Stimulated activated CD4-positive, alpha-beta T cell treated with anti-CD3 and anti-CD28 coated beads, Interleukin-2, amount 100 ng/mL, for 48 hours (primary cell): ENCODE measurements at regions not wholly inside any gene's neighbourhood (a gene's known extent, or its start where the extent isn't known, plus 50 kb on each side); places are given as distances from the start of the nearest gene placed in this dataset.
"Not testable (repeated sequence)": the region's sequence is repeated elsewhere in the genome, so short reads cannot be mapped to it uniquely, and the experiment has no call there.

Experiments
- DNase-seq, 2 donors: peaks; one replicate each; pipeline ENCODE4 v3.0.0-alpha.2; 2020

DNA sequence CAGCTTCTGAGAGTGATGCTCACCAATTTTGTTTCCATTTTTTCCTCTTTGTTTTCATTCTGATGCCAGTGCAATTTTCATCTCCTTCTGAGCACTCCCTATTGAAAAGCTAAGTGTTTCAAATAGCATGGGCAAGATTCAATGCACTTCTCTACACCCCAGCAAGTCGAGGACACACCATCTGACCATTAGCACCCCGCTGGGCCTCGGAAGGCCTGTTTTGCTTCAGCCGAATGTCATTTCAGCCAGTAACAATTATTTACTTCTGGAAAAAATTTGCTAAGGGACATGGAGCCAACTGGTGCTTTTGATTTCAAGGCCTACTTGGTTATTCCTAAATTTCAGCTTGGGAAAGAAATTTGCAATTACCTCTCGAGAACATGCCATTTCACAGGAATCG lies 392.4 kb downstream of the RNF144A start:
- no peak for DNase-seq

DNA sequence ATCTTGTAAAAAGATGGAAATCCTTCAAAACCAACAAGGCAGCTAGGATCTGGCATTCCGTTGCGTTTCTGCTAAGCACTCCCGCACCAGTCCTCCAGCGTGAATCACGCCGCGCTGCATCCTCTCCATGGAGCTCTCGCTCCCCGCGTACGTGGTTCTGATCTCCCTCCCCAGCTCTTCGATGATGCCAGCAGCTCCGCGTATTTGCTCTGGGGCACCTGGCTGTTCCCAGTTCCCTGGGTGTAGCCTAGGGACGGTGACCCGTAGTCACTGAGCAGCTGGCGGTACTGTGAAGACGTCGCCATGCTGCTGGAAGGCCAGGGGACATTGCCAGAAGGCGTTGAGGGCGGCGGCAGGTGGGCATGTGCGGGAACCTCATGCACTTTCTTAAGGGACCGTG lies 407.5 kb downstream of the RNF144A start:
- no peak for DNase-seq

GRCh38 chr2:7325186-7325585 lies 408.0 kb downstream of the RNF144A start:
- no peak for DNase-seq

DNA sequence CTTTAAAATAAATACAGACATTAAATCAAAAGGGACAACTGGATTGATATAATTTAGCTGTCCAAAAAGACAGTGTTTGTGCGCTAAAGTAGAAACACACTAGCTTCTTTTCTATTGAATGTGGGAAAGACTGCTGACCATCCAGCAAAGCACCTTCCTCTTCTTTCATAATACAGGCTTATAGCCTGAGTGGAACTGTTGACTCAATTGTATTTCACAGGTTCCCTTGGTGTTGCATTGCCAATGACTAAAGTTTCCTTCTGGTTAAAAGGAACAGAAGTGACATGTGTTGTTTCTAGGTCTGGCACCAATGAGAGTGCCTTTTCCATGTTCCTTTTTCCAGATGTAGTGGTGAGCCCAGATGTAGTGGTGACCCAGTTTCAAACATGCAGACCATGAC lies 412.3 kb downstream of the RNF144A start:
- DNase-seq = no peak

GRCh38 chr2:7333189-7333765 lies 416.1 kb downstream of the RNF144A start:
- DNase-seq = no peak

DNA sequence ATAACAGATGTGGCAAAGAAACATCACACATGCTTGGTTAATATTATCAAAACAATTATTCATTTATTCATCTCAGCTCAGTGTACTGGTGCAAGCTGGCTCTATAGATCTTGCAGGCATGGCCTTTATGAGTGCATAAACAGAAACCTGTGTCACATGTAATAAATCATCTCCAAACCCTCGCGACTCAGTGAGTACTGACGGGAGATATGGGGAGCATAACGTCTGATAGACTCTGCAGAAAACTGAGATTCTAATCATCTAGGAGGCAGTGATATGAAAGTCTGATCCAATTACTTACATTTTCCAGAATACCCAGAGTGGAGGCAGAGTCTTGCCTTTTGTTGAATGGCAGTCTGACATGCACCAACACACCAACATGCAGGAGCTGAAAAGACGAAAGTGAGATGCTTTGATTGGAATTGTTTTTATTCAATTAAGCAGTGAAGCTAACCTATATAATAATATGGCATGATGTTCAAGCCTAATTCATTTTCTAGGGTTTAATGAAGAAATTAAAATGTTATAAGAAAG lies 416.8 kb downstream of the RNF144A start:
- DNase-seq = no peak

- DNase-seq = no peak
These were observed 421.7 kb downstream of the RNF144A start for GRCh38 chr2:7338961-7339360.

DNA sequence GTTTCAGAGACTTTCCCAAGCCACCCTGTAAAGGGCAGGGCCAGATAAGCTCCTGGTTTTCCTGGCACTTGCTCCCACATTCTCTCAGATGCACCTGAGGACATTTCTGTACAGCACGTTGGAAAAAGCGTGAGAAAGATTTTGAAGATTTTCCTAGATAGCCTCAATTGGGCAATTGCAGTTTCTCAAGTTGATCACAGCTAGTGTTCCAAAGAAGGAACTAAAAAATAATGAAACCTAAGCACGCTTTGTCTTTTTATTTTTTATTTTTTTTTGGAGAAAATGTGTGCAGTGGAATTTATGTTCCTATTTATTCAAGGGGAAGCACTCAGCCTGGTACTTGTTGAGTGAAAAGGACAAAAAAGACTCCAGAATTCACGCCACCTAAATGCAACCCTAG lies 429.1 kb downstream of the RNF144A start:
- no peak for DNase-seq

- DNase-seq = no peak
These were observed 431.5 kb downstream of the RNF144A start for GRCh38 chr2:7348761-7349160.

DNA sequence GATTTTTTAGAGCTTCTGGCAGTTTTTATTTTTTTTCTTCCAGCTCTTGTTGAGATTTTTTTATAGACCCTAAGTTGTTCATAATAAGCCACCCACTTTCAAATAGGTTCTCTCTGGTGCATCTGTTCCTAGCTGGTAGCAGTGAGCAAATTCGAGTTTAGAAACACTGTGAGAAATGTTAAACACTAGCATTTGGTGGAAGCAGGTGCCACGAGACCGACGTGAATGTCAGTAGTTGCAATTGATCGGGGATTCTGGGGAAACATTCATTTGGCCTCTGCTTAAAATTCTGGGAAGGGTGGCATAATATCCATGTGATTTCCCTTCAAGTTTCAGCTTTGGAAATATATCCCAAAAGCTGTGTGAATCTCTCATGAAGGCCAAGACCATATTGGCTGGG lies 435.0 kb downstream of the RNF144A start:
- DNase-seq = no peak

DNA sequence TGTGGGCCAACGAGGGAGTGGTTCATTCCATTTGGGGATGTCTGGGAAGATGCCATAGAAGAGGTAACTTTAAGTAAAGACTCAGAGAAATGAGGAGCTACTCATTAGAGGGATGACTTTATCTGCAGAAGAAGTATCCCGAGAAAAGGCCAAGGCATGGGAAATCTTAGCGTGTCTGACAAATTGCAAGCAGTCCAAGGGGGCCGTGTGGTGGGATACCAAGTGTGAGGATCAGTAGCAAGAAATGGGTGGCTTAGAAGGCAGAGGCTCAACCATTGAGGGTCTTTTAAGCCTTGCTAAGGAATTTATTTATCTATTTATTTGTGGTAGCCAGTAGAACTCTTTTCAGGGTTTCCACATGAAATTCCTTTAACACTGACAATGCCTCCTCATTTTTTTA lies 436.4 kb downstream of the RNF144A start:
- DNase-seq = no peak

DNA sequence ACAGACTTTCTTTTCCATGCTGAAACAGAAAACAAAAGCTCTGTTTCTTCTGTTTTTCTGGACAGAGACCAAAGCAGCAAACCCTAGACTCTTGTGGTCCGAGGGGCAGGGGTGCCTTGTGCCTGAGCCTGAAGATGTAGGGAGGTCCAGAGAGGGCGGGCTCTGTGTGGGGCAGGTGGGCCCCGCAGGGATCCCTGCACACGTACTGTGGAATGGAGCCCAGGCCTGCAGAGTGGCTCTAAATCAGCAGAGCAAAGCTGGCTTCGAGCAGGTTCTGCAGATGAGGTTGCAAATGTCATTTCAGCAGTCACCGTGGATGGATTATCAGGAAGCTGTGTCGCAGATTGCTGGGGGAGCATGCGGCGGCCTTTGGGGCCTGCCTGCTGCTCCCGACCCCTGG lies 438.6 kb downstream of the RNF144A start:
- no peak for DNase-seq

DNA sequence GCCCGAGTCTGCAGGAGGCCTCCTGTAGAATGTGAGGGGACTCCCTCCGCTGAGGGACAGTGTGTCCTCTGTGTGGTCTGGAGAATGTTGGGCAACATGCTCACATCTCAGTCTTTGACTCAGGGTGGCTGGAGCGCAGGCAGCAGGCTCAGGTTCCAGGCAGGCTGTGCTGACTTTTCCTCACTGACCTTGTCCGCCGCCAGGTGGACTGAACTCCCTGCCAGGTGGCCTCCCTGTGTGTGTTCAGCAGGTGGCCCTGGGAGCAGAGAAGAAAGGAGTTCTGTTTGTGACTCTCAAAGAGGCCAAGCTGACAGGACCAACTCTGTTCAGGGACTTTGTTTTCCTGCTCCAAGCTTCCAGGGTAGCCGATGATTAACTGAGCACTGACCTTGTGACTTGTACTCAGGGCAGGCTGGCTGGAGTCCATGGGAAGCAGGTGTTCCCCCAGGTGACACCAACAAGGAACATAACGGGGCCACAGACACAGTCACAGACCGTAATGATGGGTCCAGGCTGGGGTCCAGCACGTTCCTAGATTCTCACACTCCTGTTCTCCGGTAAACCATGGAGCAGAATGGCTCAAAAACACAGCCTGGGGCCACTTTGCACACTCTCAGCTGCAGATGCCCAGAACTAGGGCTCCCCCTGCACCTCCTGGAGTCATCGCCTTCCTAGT lies 439.8 kb downstream of the RNF144A start:
- no peak for DNase-seq

GRCh38 chr2:7357993-7358392 lies 440.8 kb downstream of the RNF144A start:
- no peak for DNase-seq

GRCh38 chr2:7358865-7359447 lies 441.7 kb downstream of the RNF144A start:
- DNase-seq = no peak

GRCh38 chr2:7363906-7364305 lies 446.7 kb downstream of the RNF144A start:
- no peak for DNase-seq

DNA sequence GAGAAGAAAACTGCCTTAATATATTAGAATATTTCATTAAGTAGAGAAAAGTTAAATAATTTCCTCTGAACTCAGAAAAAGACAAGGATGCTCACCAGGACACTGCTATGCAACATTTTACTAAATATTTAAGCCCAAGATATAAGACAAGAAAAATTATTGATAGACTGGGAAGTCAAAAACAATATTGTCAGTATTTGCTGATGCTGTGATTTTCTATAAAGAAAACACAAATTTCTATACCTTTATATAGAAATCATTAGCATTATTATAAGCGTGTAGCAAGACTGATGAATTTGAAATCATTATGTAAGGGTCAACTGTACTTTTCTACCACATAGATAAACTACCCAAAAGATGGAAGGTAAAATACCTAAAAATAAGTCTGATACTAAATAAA lies 451.0 kb downstream of the RNF144A start:
- DNase-seq = no peak

DNA sequence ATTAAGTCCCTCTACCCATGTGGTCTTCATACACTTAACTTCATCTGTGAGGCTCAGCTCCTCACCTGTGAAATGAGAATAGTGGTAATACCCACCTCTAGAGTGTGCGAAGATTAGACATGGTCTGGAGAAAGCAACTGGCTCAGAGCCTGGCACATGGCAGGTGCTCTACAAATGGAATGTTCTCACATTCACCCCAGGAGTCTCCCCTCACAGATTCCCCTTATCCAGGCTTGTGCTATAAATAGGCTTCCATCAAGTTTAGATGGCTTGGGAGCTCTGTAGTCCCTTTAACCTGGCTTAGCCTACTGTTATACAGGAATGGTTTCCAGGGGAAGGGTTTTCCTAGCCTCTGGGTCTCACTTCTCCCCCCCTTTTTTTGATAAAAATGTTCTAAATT lies 455.9 kb downstream of the RNF144A start:
- DNase-seq = no peak

- no peak for DNase-seq
These were observed 458.7 kb downstream of the RNF144A start for GRCh38 chr2:7375901-7376300.

DNA sequence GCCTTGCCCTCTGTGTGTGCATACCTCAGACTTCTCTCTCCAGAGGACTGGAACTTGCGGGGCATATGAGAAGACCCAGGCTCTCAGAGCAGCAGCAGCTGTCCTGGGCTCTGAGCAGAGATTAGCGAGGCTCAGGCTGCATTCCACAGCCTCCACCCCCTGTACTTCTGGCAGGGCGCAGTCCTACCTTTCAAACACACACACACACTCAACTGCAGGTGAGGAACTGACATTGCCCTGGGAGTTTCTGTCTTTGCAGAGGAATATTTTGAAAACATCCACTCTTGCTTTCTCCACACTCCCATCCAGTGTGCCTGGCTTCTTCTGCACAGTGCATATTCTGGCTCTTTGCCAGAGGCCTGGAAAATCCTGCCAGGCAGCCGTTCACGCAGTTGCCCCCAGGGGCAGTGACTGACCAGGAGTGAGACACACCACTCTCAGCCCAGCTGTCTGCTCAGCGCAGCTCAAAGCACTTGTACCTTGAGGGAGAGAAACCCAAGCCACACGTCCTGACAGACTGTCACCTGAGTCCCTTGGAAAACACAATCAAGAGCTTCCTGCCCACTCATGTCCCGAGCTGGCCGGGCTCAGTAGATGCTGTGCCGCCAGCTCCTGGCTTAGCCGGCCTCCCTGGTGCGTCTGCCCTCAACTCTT lies 460.8 kb downstream of the RNF144A start:
- no peak for DNase-seq

GRCh38 chr2:7378591-7378990 lies 461.4 kb downstream of the RNF144A start:
- DNase-seq = no peak

DNA sequence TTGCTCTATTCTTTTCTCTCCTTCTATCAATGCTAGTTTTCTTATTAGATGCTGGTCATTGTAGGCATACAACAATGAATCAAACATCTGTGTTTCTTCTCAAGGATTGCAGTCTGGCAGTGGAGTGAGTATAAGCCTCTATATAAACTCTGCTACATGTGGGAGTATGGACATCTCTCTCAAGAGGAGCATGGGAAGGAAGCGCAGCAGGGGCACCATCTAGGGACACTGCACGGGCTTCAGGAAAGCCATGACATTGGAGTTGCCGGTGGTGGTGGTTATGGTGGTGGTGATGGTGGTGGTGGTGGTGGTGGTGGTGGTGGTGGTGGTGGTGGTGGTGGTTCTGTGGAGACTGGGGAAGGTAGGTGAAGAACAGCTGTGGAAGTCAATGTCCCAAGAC lies 462.6 kb downstream of the RNF144A start:
- no peak for DNase-seq

GRCh38 chr2:7384773-7385349 lies 467.6 kb downstream of the RNF144A start:
- DNase-seq = no peak

DNA sequence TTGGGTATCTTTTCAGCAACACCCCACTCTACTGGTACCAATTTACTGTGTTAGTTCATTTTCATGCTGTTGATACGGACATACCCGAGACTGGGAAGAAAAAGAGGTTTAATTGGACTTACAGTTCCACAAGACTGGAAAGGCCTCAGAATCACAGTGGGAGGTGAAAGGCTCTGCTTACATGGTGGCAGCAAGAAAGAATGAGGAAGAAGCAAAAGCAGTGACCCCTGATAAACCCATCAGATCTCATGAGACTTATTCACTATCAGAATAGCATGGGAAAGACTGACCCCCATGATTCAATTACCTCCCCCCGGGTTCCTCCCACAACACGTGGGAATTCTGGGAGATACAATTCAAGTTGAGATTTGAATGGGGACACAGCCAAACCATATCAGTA lies 473.1 kb downstream of the RNF144A start:
- not testable (repeated sequence) for DNase-seq
